H1 (cell line): ENCODE measurements at regions not wholly inside any gene's neighbourhood (a gene's known extent, or its start where the extent isn't known, plus 50 kb on each side); places are given as distances from the start of the nearest gene placed in this dataset.

ENCODE experiments used
- CTCF ChIA-PET: fragments of 300-600 bp; sonication (Branson Sonifier 250); formaldehyde crosslinking; loops from one replicate; lab custom pipeline; 2021; ENCODE audit not compliant: partially characterized antibody; lab: Charles Lee
- POLR2A ChIA-PET: fragments of 300-600 bp; sonication (Branson Sonifier 250); formaldehyde crosslinking; loops from one replicate; lab custom pipeline; 2021; ENCODE audit warnings: inconsistent platforms; ENCODE audit not compliant: partially characterized antibody; lab: Charles Lee
- DNase-seq, 2 experiments: peaks; one replicate each; pipeline versions ENCODE4 v3.0.0 to v3.0.0-alpha.2; 2010 to 2022; ENCODE audit warnings: low spot score in 2 of 2, low read depth in 1 of 2, mixed read lengths in 1 of 2
- FAIRE-seq: peaks from 2 replicates; lab custom pipeline; 2011; peaks lifted over from hg19 to GRCh38; lab: Jason Lieb, UNC
- H2AFZ ChIP-seq: 2 replicates; pipeline ENCODE4 v1.8.1; 2012; ENCODE audit warnings: low read length, inconsistent platforms
- H2AK5ac ChIP-seq: 2 replicates; pipeline ENCODE4 v1.6.1; 2013; ENCODE audit warnings: low read depth, low read length
- H2BK120ac ChIP-seq: replicated peaks from 2 replicates; pipeline ENCODE3; 2013; ENCODE audit warnings: low read depth, low read length, inconsistent platforms
- H2BK12ac ChIP-seq: 2 replicates; pipeline ENCODE4 v1.6.1; 2013; ENCODE audit warnings: low read depth, low read length
- H2BK15ac ChIP-seq: 2 replicates; pipeline ENCODE4 v1.6.1; 2013; ENCODE audit warnings: low read length
- H2BK20ac ChIP-seq: 2 replicates; pipeline ENCODE4 v1.6.1; 2013; ENCODE audit warnings: low read length
- H2BK5ac ChIP-seq: 2 replicates; pipeline ENCODE4 v1.6.1; 2013; ENCODE audit warnings: low read depth, low read length
- H3K14ac ChIP-seq: 2 replicates; pipeline ENCODE4 v1.6.1; 2013; ENCODE audit warnings: inconsistent platforms; ENCODE audit not compliant: insufficient read length
- H3K18ac ChIP-seq: 2 replicates; pipeline ENCODE4 v1.6.1; 2013; ENCODE audit warnings: low read length; ENCODE audit errors: extremely low read depth
- H3K23ac ChIP-seq: 2 replicates; pipeline ENCODE4 v1.6.1; 2013; ENCODE audit warnings: inconsistent platforms; ENCODE audit not compliant: insufficient read length
- H3K23me2 ChIP-seq: 2 replicates; pipeline ENCODE4 v1.6.1; 2013; ENCODE audit warnings: low read depth, low read length
- H3K27ac ChIP-seq: 2 replicates; pipeline ENCODE4 v1.6.1; 2011; ENCODE audit warnings: low read depth, low read length, inconsistent platforms
- H3K27me3 ChIP-seq, 4 experiments: replicated peaks in 1 of 4; 1 replicate in 1 of 4; 2 replicates in 3 of 4; pipeline versions ENCODE4 v1.6.1 to v1.8.1; 2011 to 2013; ENCODE audit warnings: low read length in 3 of 4, mild to moderate bottlenecking in 3 of 4, inconsistent platforms in 2 of 4, mixed read lengths in 2 of 4, moderate library complexity in 1 of 4; ENCODE audit not compliant: control insufficient read depth in 3 of 4, insufficient read depth in 3 of 4; ENCODE audit errors: extremely low read depth in 1 of 4
- H3K36me3 ChIP-seq, 4 experiments: 2 replicates each; pipeline versions ENCODE4 v1.6.1 to v1.8.1; 2011 to 2013; ENCODE audit warnings: mild to moderate bottlenecking in 4 of 4, low read length in 3 of 4, moderate library complexity in 2 of 4, control low read depth in 1 of 4, inconsistent platforms in 1 of 4; ENCODE audit not compliant: insufficient read depth in 4 of 4, control insufficient read depth in 2 of 4
- H3K4ac ChIP-seq: replicated peaks from 2 replicates; pipeline ENCODE3; 2013; ENCODE audit warnings: low read length, low read depth, mixed read lengths, inconsistent platforms; ENCODE audit not compliant: insufficient read length
- H3K4me1 ChIP-seq, 4 experiments: replicated peaks in 1 of 4; 1 replicate in 1 of 4; 2 replicates in 3 of 4; pipeline versions ENCODE4 v1.6.1 to v1.8.1; 2011 to 2013; ENCODE audit warnings: low read length in 3 of 4, inconsistent platforms in 2 of 4, mixed read lengths in 1 of 4; ENCODE audit not compliant: insufficient read depth in 4 of 4, control insufficient read depth in 3 of 4
- H3K4me2 ChIP-seq, 2 experiments: 2 replicates each; pipeline versions ENCODE4 v1.6.1 to v1.8.1; 2011 to 2013; ENCODE audit warnings: low read depth in 2 of 2, low read length in 2 of 2, control low read depth in 1 of 2, inconsistent platforms in 1 of 2, mild to moderate bottlenecking in 1 of 2; ENCODE audit not compliant: insufficient read depth in 1 of 2
- H3K4me3 ChIP-seq, 4 experiments: fragments of 200-600, 300-600 bp in 1 of 4; sonication (generic), shearing (Covaris generic), sonication (Bioruptor Twin) in 1 of 4; 2 replicates each; pipeline versions ENCODE4 v1.5.1 to v1.8.1; 2011 to 2016; ENCODE audit warnings: low read length in 4 of 4, low read depth in 3 of 4, control low read depth in 2 of 4, inconsistent platforms in 2 of 4, mild to moderate bottlenecking in 2 of 4, mixed read lengths in 1 of 4, moderate library complexity in 1 of 4; ENCODE audit not compliant: insufficient read depth in 2 of 4; ENCODE audit errors: extremely low read depth in 1 of 4
- H3K56ac ChIP-seq: replicated peaks from 2 replicates; pipeline ENCODE3; 2013; ENCODE audit warnings: low read depth, mild to moderate bottlenecking, mixed read lengths, low read length, inconsistent platforms; ENCODE audit not compliant: insufficient read length
- H3K79me1 ChIP-seq: 2 replicates; pipeline ENCODE4 v1.6.1; 2013; ENCODE audit warnings: low read depth, low read length, control low read depth
- H3K79me2 ChIP-seq, 2 experiments: 2 replicates each; pipeline versions ENCODE4 v1.6.1 to v1.8.1; 2012 to 2013; ENCODE audit warnings: low read length in 2 of 2, mild to moderate bottlenecking in 2 of 2, inconsistent platforms in 1 of 2; ENCODE audit not compliant: insufficient read depth in 2 of 2, control insufficient read depth in 1 of 2
- H3K9ac ChIP-seq, 4 experiments: replicated peaks in 1 of 4; 1 replicate in 1 of 4; 2 replicates in 3 of 4; pipeline versions ENCODE4 v1.6.1 to v1.8.1; 2011 to 2013; ENCODE audit warnings: low read depth in 3 of 4, low read length in 3 of 4, control low read depth in 2 of 4, mild to moderate bottlenecking in 2 of 4, moderate library complexity in 2 of 4, inconsistent platforms in 1 of 4; ENCODE audit errors: extremely low read depth in 1 of 4
- H3K9me3 ChIP-seq, 2 experiments: 2 replicates each; pipeline versions ENCODE4 v1.6.1 to v1.8.1; 2012 to 2013; ENCODE audit warnings: mild to moderate bottlenecking in 2 of 2, moderate library complexity in 2 of 2, control low read depth in 1 of 2, inconsistent platforms in 1 of 2, low read depth in 1 of 2, low read length in 1 of 2, mixed read lengths in 1 of 2; ENCODE audit not compliant: insufficient read depth in 2 of 2
- H4K20me1 ChIP-seq, 2 experiments: replicated peaks in 1 of 2; 2 replicates each; pipeline versions ENCODE3 to v1.8.1; 2011 to 2013; ENCODE audit warnings: inconsistent platforms in 2 of 2, low read length in 2 of 2, mild to moderate bottlenecking in 1 of 2; ENCODE audit not compliant: insufficient read depth in 2 of 2, control insufficient read depth in 1 of 2
- H4K5ac ChIP-seq: 2 replicates; pipeline ENCODE4 v1.6.1; 2013; ENCODE audit warnings: low read length, low read depth, mixed read lengths, inconsistent platforms; ENCODE audit not compliant: insufficient read length
- H4K8ac ChIP-seq: 2 replicates; pipeline ENCODE4 v1.8.0; 2013; ENCODE audit warnings: mild to moderate bottlenecking, moderate library complexity, low read length, inconsistent platforms; ENCODE audit not compliant: insufficient read depth; ENCODE audit errors: extremely low read depth
- H4K91ac ChIP-seq: replicated peaks from 2 replicates; pipeline ENCODE3; 2013; ENCODE audit warnings: low read length, mixed read lengths, inconsistent platforms; ENCODE audit not compliant: insufficient read length
- ASH2L ChIP-seq: fragments of 200-600, 300-600 bp; sonication (generic); IDR thresholded peaks from one replicate; pipeline ENCODE4 v1.7.1; 2017; ENCODE audit warnings: low read length
- ATF3 ChIP-seq: IDR thresholded peaks from 2 replicates; pipeline ENCODE4 v1.6.1; 2011; ENCODE audit warnings: low read depth, mild to moderate bottlenecking, low read length; ENCODE audit not compliant: insufficient read depth
- CREB1 ChIP-seq: IDR thresholded peaks from 2 replicates; pipeline ENCODE4 v1.6.1; 2012; ENCODE audit warnings: inconsistent platforms
- GABPA ChIP-seq: IDR thresholded peaks from 2 replicates; pipeline ENCODE4 v1.6.1; 2011; ENCODE audit warnings: mild to moderate bottlenecking, low read length, moderate library complexity, borderline replicate concordance; ENCODE audit not compliant: insufficient read depth
- JUN ChIP-seq: IDR thresholded peaks from 2 replicates; pipeline ENCODE4 v1.6.1; 2011; ENCODE audit warnings: low read depth, mild to moderate bottlenecking, improper control_type of control experiment, low read length
- NANOG ChIP-seq: IDR thresholded peaks from 2 replicates; pipeline ENCODE4 v1.6.1; 2011; ENCODE audit warnings: low read length, low read depth, mild to moderate bottlenecking, inconsistent platforms; ENCODE audit not compliant: insufficient read depth, poor library complexity, severe bottlenecking
- NRF1 ChIP-seq: IDR thresholded peaks from 2 replicates; pipeline ENCODE4 v1.6.1; 2011; ENCODE audit warnings: mild to moderate bottlenecking, low read depth, low read length, improper control_type of control experiment
- PHF8 ChIP-seq: fragments of 200-600 bp; sonication (generic); conservative IDR thresholded peaks from 2 replicates; pipeline ENCODE4 v1.7.1; 2012; ENCODE audit warnings: low read depth, mild to moderate bottlenecking, inconsistent platforms, low read length, moderate library complexity
- POU5F1 ChIP-seq: IDR thresholded peaks from 2 replicates; pipeline ENCODE4 v1.6.1; 2011; ENCODE audit warnings: low read depth, mild to moderate bottlenecking, low read length, moderate library complexity
- RXRA ChIP-seq: IDR thresholded peaks from 2 replicates; pipeline ENCODE4 v1.6.1; 2011; ENCODE audit warnings: low read depth, mild to moderate bottlenecking, low read length, moderate library complexity; ENCODE audit not compliant: insufficient read depth
- SIN3A ChIP-seq, 2 experiments: IDR thresholded peaks in 1 of 2; conservative IDR thresholded peaks in 1 of 2; 2 replicates each; pipeline ENCODE4 v1.6.1; 2011 to 2012; ENCODE audit warnings: low read length in 2 of 2, improper control_type of control experiment in 1 of 2, low read depth in 1 of 2, mild to moderate bottlenecking in 1 of 2
- SIX5 ChIP-seq: IDR thresholded peaks from 2 replicates; pipeline ENCODE4 v1.6.1; 2011; ENCODE audit warnings: mild to moderate bottlenecking, low read depth, low read length
- SRF ChIP-seq: IDR thresholded peaks from 2 replicates; pipeline ENCODE4 v1.6.1; 2011; ENCODE audit warnings: mild to moderate bottlenecking, low read depth, low read length, moderate library complexity
- YY1 ChIP-seq: IDR thresholded peaks from 2 replicates; pipeline ENCODE4 v1.6.1; 2011; ENCODE audit warnings: low read depth, mild to moderate bottlenecking, low read length
- WGBS, 2 experiments: shearing (Covaris generic) in 1 of 2; methylation state at CpG; one replicate each; pipeline versions ENCODE4 v1.1.6 to v1.1.7; 2013 to 2015; ENCODE audit warnings: low lambda C conversion rate in 2 of 2, mixed read lengths in 2 of 2, inconsistent platforms in 1 of 2, low coverage in 1 of 2, missing lambda C conversion rate in 1 of 2; ENCODE audit not compliant: insufficient replicate concordance in 2 of 2, insufficient coverage in 1 of 2, insufficient read length in 1 of 2; ENCODE audit errors: extremely low coverage in 1 of 2, missing lambda C conversion rate in 1 of 2; 5-methylcytosine and 5-hydroxymethylcytosine counted together

GRCh38 chr11:115959081-115959486 lies 454.9 kb upstream of the CADM1 start:
- Histone ChIP-seq H3K79me2 (no peaks in the 10 kb centered on the region), H3K27ac (no peak overlapping the region), H2BK20ac (no peak overlapping the region), H2AK5ac (no peak overlapping the region), H3K56ac (no peak overlapping the region), H2AFZ (no peak overlapping the region), H3K4ac (no peak overlapping the region), H3K4me1 (peaks cover 0 to 12% (median 4%) of the 10 kb centered on the region in 4 experiments; a peak in 6 of 7 replicates), H4K20me1 (no peaks in the 10 kb centered on the region), H2BK15ac (no peak overlapping the region), H4K8ac (no peak overlapping the region), H2BK12ac (no peak overlapping the region), H2BK5ac (no peak overlapping the region), H4K5ac (no peak overlapping the region), H3K18ac (no peak overlapping the region), H3K79me1 (no peaks in the 10 kb centered on the region), H3K23me2 (no peaks in the 10 kb centered on the region; the same call in 1 of the 2 replicates), H2BK120ac (no peak overlapping the region), H3K27me3 (no peaks in the 10 kb centered on the region; a peak in 1 of 7 replicates), H3K14ac (no peak overlapping the region), H3K4me2 (no peak overlapping the region), H4K91ac (no peak overlapping the region), H3K4me3 (no peak overlapping the region), H3K23ac (no peak overlapping the region), H3K9me3 (no peaks in the 10 kb centered on the region), H3K9ac (no peak overlapping the region), H3K36me3 (no peaks in the 10 kb centered on the region)
- TF ChIP-seq SRF, result no peak
- no peak for TF ChIP-seq SIN3A (conservative IDR thresholded peaks at IDR 0.05 in 1 of 2, IDR thresholded peaks at IDR 0.05 in 1 of 2; ENCODE audit: low read depth in 1 of 2, low read length in 2 of 2)
- no peak for TF ChIP-seq JUN
- no peak for TF ChIP-seq YY1
- TF ChIP-seq POU5F1, result no peak
- no peak for TF ChIP-seq NRF1
- TF ChIP-seq SIX5, result no peak
- TF ChIP-seq ATF3, result no peak
- TF ChIP-seq GABPA, result no peak
- no peak for TF ChIP-seq NANOG
- no peak for TF ChIP-seq CREB1
- no peak for TF ChIP-seq ASH2L
- no peak for TF ChIP-seq RXRA
- no peak for TF ChIP-seq PHF8
- 94% methylated on average over 23 of the region's 23 CpGs; no CpG with 5 or more reads in 1 of the 2 experiments for WGBS, 2 experiments
- CTCF ChIA-PET, result interaction anchor here (0.6 to 2.1 kb wide), 5 partner anchors 13 to 881 kb away, joined by 3 to 8 read pairs (median 4); no protein-coding TSS in a partner anchor
- no peak for DNase-seq
- no peak for FAIRE-seq
- POLR2A ChIA-PET, result no interaction called here
